ENCODE measurements at regions not wholly inside any gene's neighbourhood (a gene's known extent, or its start where the extent isn't known, plus 50 kb on each side); places are given as distances from the start of the nearest gene placed in this dataset.
"Not testable (repeated sequence)": the region's sequence is repeated elsewhere in the genome, so short reads cannot be mapped to it uniquely, and the experiment has no call there.

DNA sequence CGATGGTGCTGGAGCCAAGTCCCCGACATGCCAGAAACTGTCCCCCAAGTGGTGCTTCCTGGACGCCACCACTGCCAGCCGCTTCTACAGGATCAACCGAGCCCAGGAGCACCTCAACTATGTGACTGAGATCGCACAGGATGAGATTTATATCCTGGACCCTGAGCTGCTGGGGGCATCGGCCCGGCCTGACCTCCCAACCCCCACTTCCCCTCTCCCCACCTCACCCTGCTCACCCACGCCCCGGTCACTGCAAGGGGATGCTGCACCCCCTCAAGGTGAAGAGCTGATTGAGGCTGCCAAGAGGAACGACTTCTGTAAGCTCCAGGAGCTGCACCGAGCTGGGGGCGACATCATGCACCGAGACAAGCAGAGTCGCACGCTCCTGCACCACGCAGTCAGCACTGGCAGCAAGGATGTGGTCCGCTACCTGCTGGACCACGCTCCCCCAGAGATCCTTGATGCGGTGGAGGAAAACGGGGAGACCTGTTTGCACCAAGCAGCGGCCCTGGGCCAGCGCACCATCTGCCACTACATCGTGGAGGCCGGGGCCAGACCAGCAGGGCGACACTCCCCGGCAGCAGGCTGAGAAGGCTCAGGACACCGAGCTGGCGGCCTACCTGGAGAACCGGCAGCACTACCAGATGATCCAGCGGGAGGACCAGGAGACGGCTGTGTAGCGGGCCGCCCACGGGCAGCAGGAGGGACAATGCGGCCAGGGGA, 91.0 kb downstream of the LACC1 start:
- H3K27me3 ChIP-seq; H3K4me3 ChIP-seq; H3K27ac ChIP-seq; H3K36me3 ChIP-seq; DNase-seq; intact Hi-C loops (cut with DNase I); H3K9me3 ChIP-seq; H3K4me1 ChIP-seq: not testable (repeated sequence)
- peak in 2 of 8 donors; percentile 45 to 55 for ATAC-seq
- WGBS, 2 donors = 93 to 97% methylated on average over 34 to 35 of the region's 36 CpGs

DNA sequence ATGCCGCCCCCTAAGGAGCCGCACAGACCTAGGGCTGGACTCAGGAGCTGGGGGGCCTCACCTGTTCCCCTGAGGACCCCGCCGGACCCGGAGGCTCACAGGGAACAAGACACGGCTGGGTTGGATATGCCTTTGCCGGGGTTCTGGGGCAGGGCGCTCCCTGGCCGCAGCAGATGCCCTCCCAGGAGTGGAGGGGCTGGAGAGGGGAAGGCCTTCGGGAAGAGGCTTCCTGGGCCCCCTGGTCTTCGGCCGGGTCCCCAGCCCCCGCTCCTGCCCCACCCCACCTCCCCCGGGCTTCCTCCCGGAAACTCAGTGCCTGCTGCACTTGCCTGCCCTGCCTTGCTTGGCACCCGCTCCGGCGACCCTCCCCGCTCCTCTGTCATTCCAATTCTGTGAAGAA, 91.6 kb downstream of the LACC1 start:
- H3K27ac ChIP-seq; H3K4me1 ChIP-seq; intact Hi-C loops (cut with DNase I); H3K27me3 ChIP-seq; H3K36me3 ChIP-seq; H3K4me3 ChIP-seq; DNase-seq; H3K9me3 ChIP-seq: not testable (repeated sequence)
- peak in 2 of 8 donors; percentile 29 to 41 for ATAC-seq
- 96 to 97% methylated on average over 6 to 8 of the region's 19 CpGs for WGBS, 2 donors

DNA sequence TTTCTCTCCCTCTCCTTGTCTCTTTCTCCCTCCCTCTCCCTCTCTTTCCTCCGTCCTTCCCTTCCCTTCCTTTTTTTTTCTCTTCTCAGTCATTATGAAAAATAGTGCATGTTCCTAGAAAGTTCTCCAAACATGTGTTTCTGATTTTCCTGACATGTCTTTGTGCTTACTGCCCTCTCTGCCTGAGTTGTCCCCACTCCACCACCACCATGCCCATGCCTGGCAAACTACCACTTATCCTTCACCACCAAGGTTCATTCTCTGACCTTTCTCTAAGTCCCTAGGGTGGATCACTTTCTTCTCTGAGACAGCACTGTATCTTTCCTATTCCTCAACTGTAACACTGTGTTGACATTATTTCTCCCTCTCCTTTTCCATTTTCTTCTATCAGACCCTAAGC, 98.2 kb downstream of the LACC1 start:
- intact Hi-C loops (cut with DNase I) = no loop called here
- H3K27me3 ChIP-seq = no peaks in the 10 kb centered on the region
- H3K4me1 ChIP-seq = peaks cover 0 to 7% (median 0%) of the 10 kb centered on the region in 9 donors
- DNase-seq (no peak), ATAC-seq (no peak)
- TF ChIP-seq, protein P1, sequence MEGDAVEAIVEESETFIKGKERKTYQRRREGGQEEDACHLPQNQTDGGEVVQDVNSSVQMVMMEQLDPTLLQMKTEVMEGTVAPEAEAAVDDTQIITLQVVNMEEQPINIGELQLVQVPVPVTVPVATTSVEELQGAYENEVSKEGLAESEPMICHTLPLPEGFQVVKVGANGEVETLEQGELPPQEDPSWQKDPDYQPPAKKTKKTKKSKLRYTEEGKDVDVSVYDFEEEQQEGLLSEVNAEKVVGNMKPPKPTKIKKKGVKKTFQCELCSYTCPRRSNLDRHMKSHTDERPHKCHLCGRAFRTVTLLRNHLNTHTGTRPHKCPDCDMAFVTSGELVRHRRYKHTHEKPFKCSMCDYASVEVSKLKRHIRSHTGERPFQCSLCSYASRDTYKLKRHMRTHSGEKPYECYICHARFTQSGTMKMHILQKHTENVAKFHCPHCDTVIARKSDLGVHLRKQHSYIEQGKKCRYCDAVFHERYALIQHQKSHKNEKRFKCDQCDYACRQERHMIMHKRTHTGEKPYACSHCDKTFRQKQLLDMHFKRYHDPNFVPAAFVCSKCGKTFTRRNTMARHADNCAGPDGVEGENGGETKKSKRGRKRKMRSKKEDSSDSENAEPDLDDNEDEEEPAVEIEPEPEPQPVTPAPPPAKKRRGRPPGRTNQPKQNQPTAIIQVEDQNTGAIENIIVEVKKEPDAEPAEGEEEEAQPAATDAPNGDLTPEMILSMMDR (IDR thresholded peaks at IDR 0.05) = no peak
- no peaks in the 10 kb centered on the region for H3K9me3 ChIP-seq
- no peaks in the 10 kb centered on the region for H3K36me3 ChIP-seq
- 60 to 83% methylated on average over 1 of the region's 1 CpG for WGBS, 2 donors
- H3K4me3 ChIP-seq = no peak overlapping the region
- H3K27ac ChIP-seq = no peak overlapping the region

DNA sequence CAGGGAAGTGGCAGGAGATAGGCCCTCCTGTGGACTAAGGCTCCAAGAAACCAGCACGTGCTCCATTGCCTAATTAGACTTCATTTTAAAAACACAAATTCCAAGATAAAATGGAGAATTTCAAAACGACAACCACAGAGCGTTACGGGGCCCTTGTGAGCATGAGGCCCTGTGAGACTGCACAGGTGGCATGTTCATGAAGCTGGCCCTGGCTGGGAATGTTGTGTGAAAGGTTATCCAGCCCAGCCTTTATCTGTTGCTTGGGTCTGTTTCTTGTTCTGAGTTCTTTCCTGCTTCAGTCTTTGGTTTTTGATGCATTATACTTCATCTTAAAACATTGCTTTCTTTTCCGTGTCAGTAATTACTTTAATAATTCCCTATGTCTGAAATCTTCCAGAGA, 99.0 kb downstream of the LACC1 start:
- Histone ChIP-seq H3K9me3 (no peaks in the 10 kb centered on the region), H3K27ac (no peak overlapping the region), H3K4me3 (no peak overlapping the region), H3K4me1 (peaks cover 0 to 7% (median 0%) of the 10 kb centered on the region in 9 donors), H3K36me3 (no peaks in the 10 kb centered on the region), H3K27me3 (no peaks in the 10 kb centered on the region)
- 71 to 74% methylated on average over 5 of the region's 5 CpGs for WGBS, 2 donors
- TF ChIP-seq, protein P1 (IDR thresholded peaks at IDR 0.05) = no peak
- DNase-seq (no peak), ATAC-seq (no peak)
- intact Hi-C loops (cut with DNase I) = no loop called here

DNA sequence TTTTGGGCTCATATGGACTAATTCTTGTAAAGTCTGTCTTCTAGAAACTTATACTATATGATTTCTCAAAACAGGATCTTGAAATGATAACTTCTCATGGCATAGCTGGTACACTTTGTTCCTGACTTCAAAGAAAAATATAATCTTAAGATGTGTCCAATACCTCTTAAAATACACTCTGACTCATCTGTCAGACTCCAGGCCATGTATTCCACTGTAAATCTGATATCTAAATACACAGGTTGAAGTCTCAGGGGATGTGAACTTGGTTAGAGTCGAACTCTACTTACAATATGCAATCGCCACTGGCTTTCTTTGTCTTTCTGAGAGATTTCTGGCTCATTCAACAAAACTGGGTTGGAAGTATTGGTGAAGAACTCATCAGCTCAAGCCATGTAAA, 99.8 kb downstream of the LACC1 start:
- Histone ChIP-seq H3K4me3 (no peak overlapping the region), H3K9me3 (no peaks in the 10 kb centered on the region), H3K4me1 (peaks cover 0 to 7% (median 0%) of the 10 kb centered on the region in 9 donors), H3K27ac (no peak overlapping the region), H3K27me3 (no peaks in the 10 kb centered on the region), H3K36me3 (no peaks in the 10 kb centered on the region)
- intact Hi-C loops (cut with DNase I) = no loop called here
- 83 to 88% methylated on average over 2 of the region's 2 CpGs for WGBS, 2 donors
- TF ChIP-seq, protein P1 (IDR thresholded peaks at IDR 0.05) = no peak
- DNase-seq = no peak
- ATAC-seq = no peak
